ENCODE measurements at regions not wholly inside any gene's neighbourhood (a gene's known extent, or its start where the extent isn't known, plus 50 kb on each side); places are given as distances from the start of the nearest gene placed in this dataset.

GRCh38 chr9:118455259-118455658, 751.1 kb downstream of the TLR4 start:
- peaks cover 0 to 6% (median 0%) of the 10 kb centered on the region in 3 donors for H3K27me3 Mint-ChIP-seq
- DNase-seq (no peak), ATAC-seq (ENCODE audit: low read depth in 2 of 2) (no peak)
- H3K9me3 Mint-ChIP-seq, result peaks cover 0 to 10% (median 1%) of the 10 kb centered on the region in 7 donors
- no peak overlapping the region for H3K27ac Mint-ChIP-seq
- H3K4me3 Mint-ChIP-seq, result no peak overlapping the region
- H3K4me1 Mint-ChIP-seq, result no peaks in the 10 kb centered on the region
- H3K36me3 Mint-ChIP-seq, result no peaks in the 10 kb centered on the region

DNA sequence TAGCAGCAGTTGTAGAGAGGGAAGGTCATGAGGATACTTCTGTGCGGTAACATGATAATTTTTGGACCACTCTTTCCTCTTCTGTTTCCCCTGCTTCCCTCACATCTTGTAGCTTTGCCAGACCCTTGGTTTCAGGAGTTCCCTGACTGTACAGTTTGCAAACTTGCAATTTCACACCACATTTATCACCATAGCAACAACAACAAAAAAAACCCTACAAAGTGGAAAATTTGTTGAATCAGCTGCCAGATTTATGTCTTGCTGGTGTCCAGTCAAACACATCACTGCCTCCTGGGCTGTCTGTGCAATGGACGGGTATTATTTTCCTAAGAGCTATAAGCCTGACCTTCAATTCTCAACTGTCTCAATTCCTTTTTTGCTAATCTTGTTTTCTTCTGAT, 751.6 kb downstream of the TLR4 start:
- DNase-seq (no peak), ATAC-seq (ENCODE audit: low read depth in 2 of 2) (no peak)
- H3K4me3 Mint-ChIP-seq, result no peak overlapping the region
- no peaks in the 10 kb centered on the region for H3K4me1 Mint-ChIP-seq
- H3K27me3 Mint-ChIP-seq, result peaks cover 0 to 6% (median 0%) of the 10 kb centered on the region in 3 donors
- peaks cover 0 to 10% (median 2%) of the 10 kb centered on the region in 7 donors for H3K9me3 Mint-ChIP-seq
- H3K36me3 Mint-ChIP-seq, result no peaks in the 10 kb centered on the region
- H3K27ac Mint-ChIP-seq, result no peak overlapping the region

DNA sequence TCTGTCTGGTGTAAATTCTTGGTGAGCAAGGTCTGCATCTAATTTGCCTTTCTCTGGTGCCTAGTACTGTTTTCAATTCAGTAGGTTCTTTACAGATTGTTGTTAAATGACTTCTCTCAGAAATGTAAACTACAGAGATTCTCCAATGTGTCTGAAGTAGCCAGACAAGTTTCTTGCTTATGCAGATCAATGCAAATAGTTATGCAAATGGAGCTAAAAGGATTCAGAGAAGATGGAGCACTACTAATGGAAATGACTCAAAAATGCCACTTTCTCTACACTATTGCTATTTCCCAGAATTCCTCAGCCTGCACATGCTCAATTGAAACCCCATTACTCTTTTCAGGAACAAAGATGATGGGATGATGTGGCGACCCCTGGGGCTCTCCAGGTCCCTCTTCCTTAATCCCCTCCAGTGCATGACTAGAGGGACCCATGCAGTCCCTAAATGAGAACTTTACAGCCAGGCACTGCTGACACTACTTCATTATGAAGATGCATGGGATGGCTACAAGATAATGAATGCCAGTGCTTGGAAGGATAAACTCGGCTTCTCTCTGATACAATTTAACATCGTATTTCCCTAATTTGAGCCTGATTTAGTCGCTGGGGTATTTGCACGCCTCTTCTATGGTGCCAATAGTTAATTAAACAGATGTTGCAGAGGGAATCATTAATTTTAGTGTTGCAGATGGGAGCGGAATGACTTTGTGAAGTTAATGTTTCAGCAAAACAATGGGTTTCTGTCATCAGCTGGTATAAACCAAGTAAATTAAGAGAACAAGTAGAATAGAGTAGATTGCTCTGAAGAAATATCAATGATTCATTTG, 753.2 kb downstream of the TLR4 start:
- DNase-seq, result no peak
- H3K4me1 Mint-ChIP-seq, result no peaks in the 10 kb centered on the region
- H3K27me3 Mint-ChIP-seq, result peaks cover 0 to 13% (median 0%) of the 10 kb centered on the region in 3 donors
- H3K9me3 Mint-ChIP-seq, result peaks cover 0 to 10% (median 2%) of the 10 kb centered on the region in 7 donors
- no peak overlapping the region for H3K4me3 Mint-ChIP-seq
- no peak overlapping the region for H3K27ac Mint-ChIP-seq
- H3K36me3 Mint-ChIP-seq, result no peaks in the 10 kb centered on the region
- no peak for ATAC-seq (ENCODE audit: low read depth in 2 of 2)

- Mint-ChIP-seq H3K4me1 (no peaks in the 10 kb centered on the region), H3K36me3 (no peaks in the 10 kb centered on the region), H3K27me3 (peaks cover 0 to 13% (median 0%) of the 10 kb centered on the region in 3 donors), H3K27ac (no peak overlapping the region), H3K9me3 (peaks cover 0 to 10% (median 0%) of the 10 kb centered on the region in 7 donors), H3K4me3 (no peak overlapping the region)
- no peak for DNase-seq
- no peak for ATAC-seq (ENCODE audit: low read depth in 2 of 2)
Measured at GRCh38 chr9:118459913-118460312, 755.7 kb downstream of the TLR4 start.

- Mint-ChIP-seq H3K4me3 (no peak overlapping the region), H3K36me3 (no peaks in the 10 kb centered on the region), H3K9me3 (peaks cover 0 to 3% (median 0%) of the 10 kb centered on the region in 7 donors), H3K4me1 (no peaks in the 10 kb centered on the region), H3K27ac (no peak overlapping the region), H3K27me3 (peaks cover 0 to 8% (median 0%) of the 10 kb centered on the region in 3 donors)
- DNase-seq (no peak), ATAC-seq (ENCODE audit: low read depth in 2 of 2) (no peak)
Measured at GRCh38 chr9:118463419-118463818, 759.2 kb downstream of the TLR4 start.

- DNase-seq (no peak), ATAC-seq (ENCODE audit: low read depth in 2 of 2) (no peak)
- Mint-ChIP-seq H3K4me3 (no peak overlapping the region), H3K9me3 (peaks cover 0 to 4% (median 0%) of the 10 kb centered on the region in 7 donors), H3K27me3 (no peaks in the 10 kb centered on the region), H3K27ac (no peak overlapping the region), H3K36me3 (no peaks in the 10 kb centered on the region), H3K4me1 (no peaks in the 10 kb centered on the region)
Measured at GRCh38 chr9:118473521-118473920, 769.3 kb downstream of the TLR4 start.

- Mint-ChIP-seq H3K4me1 (no peaks in the 10 kb centered on the region), H3K27me3 (no peaks in the 10 kb centered on the region), H3K4me3 (no peak overlapping the region), H3K36me3 (no peaks in the 10 kb centered on the region), H3K27ac (no peak overlapping the region), H3K9me3 (peaks cover 0 to 3% (median 0%) of the 10 kb centered on the region in 7 donors)
- DNase-seq, result no peak
- no peak for ATAC-seq (ENCODE audit: low read depth in 2 of 2)
Measured at GRCh38 chr9:118478752-118479151, 774.5 kb downstream of the TLR4 start.

GRCh38 chr9:118482306-118482705, 778.1 kb downstream of the TLR4 start:
- Mint-ChIP-seq H3K4me1 (no peaks in the 10 kb centered on the region), H3K36me3 (no peaks in the 10 kb centered on the region), H3K27me3 (peaks cover 0 to 4% (median 0%) of the 10 kb centered on the region in 3 donors), H3K4me3 (no peak overlapping the region), H3K9me3 (peaks cover 0 to 5% (median 2%) of the 10 kb centered on the region in 7 donors), H3K27ac (no peak overlapping the region)
- DNase-seq (no peak), ATAC-seq (ENCODE audit: low read depth in 2 of 2) (no peak)

DNA sequence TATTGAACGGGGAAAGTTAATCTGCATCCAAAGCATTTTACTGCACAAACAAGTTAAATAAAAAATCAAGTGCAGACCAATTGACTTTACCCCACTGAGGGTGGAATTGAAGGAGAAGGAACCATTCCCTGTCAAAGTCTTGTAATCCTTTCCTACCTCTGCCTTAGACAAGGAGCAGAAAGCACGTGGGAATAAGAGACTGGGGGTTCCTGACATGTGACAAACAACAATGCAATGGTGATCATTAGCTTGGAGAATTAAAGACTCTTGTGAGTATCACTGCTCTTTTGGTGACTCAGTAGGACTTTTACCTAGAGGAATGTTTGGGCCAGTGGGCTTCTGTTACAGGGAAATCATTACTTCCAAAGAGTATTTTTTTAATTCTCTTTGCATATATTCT, 779.5 kb downstream of the TLR4 start:
- no peak overlapping the region for H3K4me3 Mint-ChIP-seq
- H3K4me1 Mint-ChIP-seq, result no peaks in the 10 kb centered on the region
- H3K36me3 Mint-ChIP-seq, result no peaks in the 10 kb centered on the region
- no peak overlapping the region for H3K27ac Mint-ChIP-seq
- ATAC-seq (ENCODE audit: low read depth in 2 of 2), result no peak
- DNase-seq, result no peak
- peaks cover 0 to 4% (median 0%) of the 10 kb centered on the region in 3 donors for H3K27me3 Mint-ChIP-seq
- H3K9me3 Mint-ChIP-seq, result peaks cover 0 to 8% (median 2%) of the 10 kb centered on the region in 7 donors

- H3K9me3 Mint-ChIP-seq, result peaks cover 2 to 25% (median 7%) of the 10 kb centered on the region in 7 donors
- H3K27ac Mint-ChIP-seq, result no peak overlapping the region
- ATAC-seq (ENCODE audit: low read depth in 2 of 2) (no peak), DNase-seq (no peak)
- H3K36me3 Mint-ChIP-seq, result no peaks in the 10 kb centered on the region
- H3K27me3 Mint-ChIP-seq, result no peaks in the 10 kb centered on the region
- H3K4me1 Mint-ChIP-seq, result no peaks in the 10 kb centered on the region
- no peak overlapping the region for H3K4me3 Mint-ChIP-seq
Measured at GRCh38 chr9:118503236-118503635, 799.0 kb downstream of the TLR4 start.

GRCh38 chr9:118510711-118511110, 806.5 kb downstream of the TLR4 start:
- no peaks in the 10 kb centered on the region for H3K27me3 Mint-ChIP-seq
- no peaks in the 10 kb centered on the region for H3K36me3 Mint-ChIP-seq
- H3K4me1 Mint-ChIP-seq, result no peaks in the 10 kb centered on the region
- H3K9me3 Mint-ChIP-seq, result peaks cover 0 to 12% (median 5%) of the 10 kb centered on the region in 7 donors
- DNase-seq, result no peak
- H3K27ac Mint-ChIP-seq, result no peak overlapping the region
- ATAC-seq (ENCODE audit: low read depth in 2 of 2), result no peak
- no peak overlapping the region for H3K4me3 Mint-ChIP-seq

GRCh38 chr9:118515947-118516346, 811.7 kb downstream of the TLR4 start:
- H3K4me3 Mint-ChIP-seq, result no peak overlapping the region
- H3K27ac Mint-ChIP-seq, result no peak overlapping the region
- no peaks in the 10 kb centered on the region for H3K4me1 Mint-ChIP-seq
- H3K9me3 Mint-ChIP-seq, result peaks cover 0 to 4% (median 0%) of the 10 kb centered on the region in 7 donors
- no peaks in the 10 kb centered on the region for H3K36me3 Mint-ChIP-seq
- no peak for ATAC-seq (ENCODE audit: low read depth in 2 of 2)
- DNase-seq, result no peak
- H3K27me3 Mint-ChIP-seq, result no peaks in the 10 kb centered on the region

GRCh38 chr9:118521261-118521660, 817.1 kb downstream of the TLR4 start:
- H3K36me3 Mint-ChIP-seq, result no peaks in the 10 kb centered on the region
- ATAC-seq (ENCODE audit: low read depth in 2 of 2) (no peak), DNase-seq (no peak)
- H3K27ac Mint-ChIP-seq, result no peak overlapping the region
- peaks cover 0 to 2% (median 0%) of the 10 kb centered on the region in 7 donors for H3K9me3 Mint-ChIP-seq
- H3K4me1 Mint-ChIP-seq, result no peaks in the 10 kb centered on the region
- H3K27me3 Mint-ChIP-seq, result no peaks in the 10 kb centered on the region
- no peak overlapping the region for H3K4me3 Mint-ChIP-seq
